Osteoblast (primary cell): ENCODE measurements at regions not wholly inside any gene's neighbourhood (a gene's known extent, or its start where the extent isn't known, plus 50 kb on each side); places are given as distances from the start of the nearest gene placed in this dataset.

ENCODE experiments used
- DNase-seq: peaks from one replicate; pipeline ENCODE4 v3.0.0; 2011; ENCODE audit warnings: low spot score, mixed read lengths; ENCODE audit not compliant: insufficient read length; ENCODE audit errors: missing footprints
- H2AFZ ChIP-seq: 2 replicates; pipeline ENCODE4 v1.6.0; 2011; ENCODE audit warnings: mild to moderate bottlenecking, low read length
- H3K27ac ChIP-seq: 2 replicates; pipeline ENCODE4 v1.5.1; 2011; ENCODE audit warnings: mild to moderate bottlenecking, low read depth, low read length, moderate library complexity
- H3K27me3 ChIP-seq: 2 replicates; pipeline ENCODE4 v1.6.0; 2012; ENCODE audit warnings: mild to moderate bottlenecking, control low read depth, inconsistent platforms, low read length, moderate library complexity; ENCODE audit not compliant: insufficient read depth
- H3K36me3 ChIP-seq: 2 replicates; pipeline ENCODE4 v1.5.1; 2011; ENCODE audit warnings: mild to moderate bottlenecking, low read length, control low read depth, moderate library complexity; ENCODE audit not compliant: insufficient read depth
- H3K4me1 ChIP-seq: 2 replicates; pipeline ENCODE4 v1.5.1; 2011; ENCODE audit warnings: mild to moderate bottlenecking, low read length, control low read depth, moderate library complexity; ENCODE audit not compliant: insufficient read depth
- H3K4me2 ChIP-seq: 2 replicates; pipeline ENCODE4 v1.6.0; 2011; ENCODE audit warnings: mild to moderate bottlenecking, low read length; ENCODE audit not compliant: insufficient read depth
- H3K4me3 ChIP-seq: fragments of 200-600 bp; sonication (generic); 3 replicates; pipeline ENCODE4 v1.5.1; 2012; ENCODE audit warnings: mild to moderate bottlenecking, low read length, inconsistent platforms; ENCODE audit not compliant: insufficient read depth
- H3K79me2 ChIP-seq: 2 replicates; pipeline ENCODE4 v1.6.0; 2012; ENCODE audit warnings: mild to moderate bottlenecking, low read length, control low read depth, inconsistent platforms; ENCODE audit not compliant: insufficient read depth
- H3K9me3 ChIP-seq: 2 replicates; pipeline ENCODE4 v1.5.1; 2011; ENCODE audit warnings: low read depth, low read length, control low read depth
- H4K20me1 ChIP-seq: 2 replicates; pipeline ENCODE4 v1.6.0; 2012; ENCODE audit warnings: mild to moderate bottlenecking, low read length, control low read depth; ENCODE audit not compliant: insufficient read depth
- CTCF ChIP-seq: IDR thresholded peaks from 2 replicates; pipeline ENCODE4 v1.5.1; 2011; ENCODE audit warnings: mild to moderate bottlenecking, low read depth, low read length, moderate library complexity; ENCODE audit errors: extremely low read depth

GRCh38 chr10:25698638-25699037, 235.4 kb upstream of the MYO3A start:
- no peak for TF ChIP-seq CTCF
- no peaks in the 10 kb centered on the region for H3K79me2 ChIP-seq
- no peaks in the 10 kb centered on the region for H4K20me1 ChIP-seq
- no peak overlapping the region for H3K27ac ChIP-seq
- DNase-seq, result no peak
- no peak overlapping the region for H3K4me2 ChIP-seq
- H3K9me3 ChIP-seq, result no peaks in the 10 kb centered on the region
- H3K4me3 ChIP-seq, result no peak overlapping the region
- no peaks in the 10 kb centered on the region for H3K4me1 ChIP-seq
- H2AFZ ChIP-seq, result no peak overlapping the region
- no peaks in the 10 kb centered on the region for H3K27me3 ChIP-seq
- H3K36me3 ChIP-seq, result no peaks in the 10 kb centered on the region

- TF ChIP-seq CTCF, result no peak
- Histone ChIP-seq H3K9me3 (no peaks in the 10 kb centered on the region), H4K20me1 (no peaks in the 10 kb centered on the region), H2AFZ (no peak overlapping the region), H3K79me2 (no peaks in the 10 kb centered on the region), H3K4me1 (no peaks in the 10 kb centered on the region), H3K27ac (no peak overlapping the region), H3K36me3 (no peaks in the 10 kb centered on the region), H3K27me3 (no peaks in the 10 kb centered on the region), H3K4me3 (no peak overlapping the region), H3K4me2 (no peak overlapping the region)
- DNase-seq, result no peak
Measured at GRCh38 chr10:25699631-25700030, 234.4 kb upstream of the MYO3A start.

- no peaks in the 10 kb centered on the region for H3K4me1 ChIP-seq
- no peak overlapping the region for H3K4me3 ChIP-seq
- H3K27me3 ChIP-seq, result no peaks in the 10 kb centered on the region
- no peak overlapping the region for H2AFZ ChIP-seq
- DNase-seq, result no peak
- no peaks in the 10 kb centered on the region for H3K79me2 ChIP-seq
- H3K27ac ChIP-seq, result no peak overlapping the region
- no peaks in the 10 kb centered on the region for H3K36me3 ChIP-seq
- no peak for TF ChIP-seq CTCF
- no peaks in the 10 kb centered on the region for H4K20me1 ChIP-seq
- H3K9me3 ChIP-seq, result no peaks in the 10 kb centered on the region
- no peak overlapping the region for H3K4me2 ChIP-seq
Measured at GRCh38 chr10:25701652-25702051, 232.4 kb upstream of the MYO3A start.

- no peak for TF ChIP-seq CTCF
- no peak for DNase-seq
- H2AFZ ChIP-seq, result no peak overlapping the region
- H3K36me3 ChIP-seq, result no peaks in the 10 kb centered on the region
- H3K79me2 ChIP-seq, result no peaks in the 10 kb centered on the region
- H3K4me3 ChIP-seq, result no peak overlapping the region
- H3K4me2 ChIP-seq, result no peak overlapping the region
- H4K20me1 ChIP-seq, result no peaks in the 10 kb centered on the region
- no peak overlapping the region for H3K27ac ChIP-seq
- no peaks in the 10 kb centered on the region for H3K9me3 ChIP-seq
- no peaks in the 10 kb centered on the region for H3K4me1 ChIP-seq
- H3K27me3 ChIP-seq, result no peaks in the 10 kb centered on the region
Measured at GRCh38 chr10:25704622-25705021, 229.4 kb upstream of the MYO3A start.
